Gastrocnemius medialis (tissue), 4 donors: ENCODE measurements at regions not wholly inside any gene's neighbourhood (a gene's known extent, or its start where the extent isn't known, plus 50 kb on each side); places are given as distances from the start of the nearest gene placed in this dataset.

Source experiments
- CTCF ChIP-seq, 5 experiments: fragments of 450-650 bp in 3 of 5; fragments of 200-600 bp in 2 of 5; sonication (generic) in 2 of 5; IDR thresholded peaks in 4 of 5; conservative IDR thresholded peaks in 1 of 5; 1 replicate in 4 of 5; 2 replicates in 1 of 5; pipeline ENCODE4 v1.5.1; 2016 to 2019; ENCODE audit warnings: antibody characterized with exemption in 5 of 5, mild to moderate bottlenecking in 3 of 5, moderate library complexity in 3 of 5
- POLR2A ChIP-seq, 2 donors: fragments of 450-650 bp; IDR thresholded peaks; one replicate each; pipeline ENCODE4 v1.6.1; 2017; ENCODE audit warnings: antibody characterized with exemption in 2 of 2, mild to moderate bottlenecking in 2 of 2, moderate library complexity in 2 of 2

- TF ChIP-seq CTCF (IDR thresholded peaks at IDR 0.05 in 4 of 5, conservative IDR thresholded peaks at IDR 0.05 in 1 of 5) (no peak), POLR2A (IDR thresholded peaks at IDR 0.05) (no peak)
Observed at GRCh38 chr2:144593803-144594202, 73.9 kb upstream of the ZEB2 start.
